ENCODE measurements at regions not wholly inside any gene's neighbourhood (a gene's known extent, or its start where the extent isn't known, plus 50 kb on each side); places are given as distances from the start of the nearest gene placed in this dataset.

- 86 to 90% methylated on average over 2 to 6 of the region's 6 CpGs for WGBS, 2 experiments (ENCODE audit: insufficient coverage in 1 of 2, insufficient read length in 1 of 2)
Observed at GRCh38 chr3:43949594-43949993, 258.9 kb downstream of the ABHD5 start.

GRCh38 chr3:43950775-43951174 lies 260.0 kb downstream of the ABHD5 start:
- Histone ChIP-seq H3K36me3 (ENCODE audit: control insufficient read depth, insufficient read depth, low read length) (no peaks in the 10 kb centered on the region), H3K9ac (ENCODE audit: extremely low read depth, low read length, poor library complexity, severe bottlenecking) (no peak overlapping the region), H3K27ac (ENCODE audit: low read depth, low read length) (no peak overlapping the region), H3K4me3 (ENCODE audit: low read length) (no peak overlapping the region), H3K4me1 (ENCODE audit: control insufficient read depth, insufficient read depth, low read length) (no peaks in the 10 kb centered on the region), H3K27me3 (ENCODE audit: control insufficient read depth, insufficient read depth, low read length, poor library complexity, severe bottlenecking) (peaks cover 9% of the 10 kb centered on the region), H3K9me3 (ENCODE audit: control insufficient read depth, low read length) (no peaks in the 10 kb centered on the region)
- Mint-ChIP-seq H3K9me3 (no peaks in the 10 kb centered on the region), H3K4me1 (no peaks in the 10 kb centered on the region), H3K27me3 (ENCODE audit: insufficient read depth) (peaks cover 17% of the 10 kb centered on the region), H3K4me3 (no peak overlapping the region), H3K27ac (no peak overlapping the region), H3K36me3 (ENCODE audit: low read depth) (no peaks in the 10 kb centered on the region)
- 89 to 93% methylated on average over 3 to 4 of the region's 4 CpGs for WGBS, 2 experiments (ENCODE audit: insufficient coverage in 1 of 2, insufficient read length in 1 of 2)
- no peak for DNase-seq
- TF ChIP-seq, protein P1, sequence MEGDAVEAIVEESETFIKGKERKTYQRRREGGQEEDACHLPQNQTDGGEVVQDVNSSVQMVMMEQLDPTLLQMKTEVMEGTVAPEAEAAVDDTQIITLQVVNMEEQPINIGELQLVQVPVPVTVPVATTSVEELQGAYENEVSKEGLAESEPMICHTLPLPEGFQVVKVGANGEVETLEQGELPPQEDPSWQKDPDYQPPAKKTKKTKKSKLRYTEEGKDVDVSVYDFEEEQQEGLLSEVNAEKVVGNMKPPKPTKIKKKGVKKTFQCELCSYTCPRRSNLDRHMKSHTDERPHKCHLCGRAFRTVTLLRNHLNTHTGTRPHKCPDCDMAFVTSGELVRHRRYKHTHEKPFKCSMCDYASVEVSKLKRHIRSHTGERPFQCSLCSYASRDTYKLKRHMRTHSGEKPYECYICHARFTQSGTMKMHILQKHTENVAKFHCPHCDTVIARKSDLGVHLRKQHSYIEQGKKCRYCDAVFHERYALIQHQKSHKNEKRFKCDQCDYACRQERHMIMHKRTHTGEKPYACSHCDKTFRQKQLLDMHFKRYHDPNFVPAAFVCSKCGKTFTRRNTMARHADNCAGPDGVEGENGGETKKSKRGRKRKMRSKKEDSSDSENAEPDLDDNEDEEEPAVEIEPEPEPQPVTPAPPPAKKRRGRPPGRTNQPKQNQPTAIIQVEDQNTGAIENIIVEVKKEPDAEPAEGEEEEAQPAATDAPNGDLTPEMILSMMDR (conservative IDR thresholded peaks at IDR 0.05), result no peak

More at GRCh38 chr3:43949594-43949993, 258.9 kb downstream of the ABHD5 start:
- H3K9ac ChIP-seq (ENCODE audit: extremely low read depth, low read length, poor library complexity, severe bottlenecking), result no peak overlapping the region
- Mint-ChIP-seq H3K4me3 (no peak overlapping the region), H3K36me3 (ENCODE audit: low read depth) (no peaks in the 10 kb centered on the region), H3K4me1 (no peaks in the 10 kb centered on the region), H3K27me3 (ENCODE audit: insufficient read depth) (peaks cover 10% of the 10 kb centered on the region), H3K27ac (no peak overlapping the region), H3K9me3 (peaks cover 3% of the 10 kb centered on the region)
- no peaks in the 10 kb centered on the region for H3K36me3 ChIP-seq (ENCODE audit: control insufficient read depth, insufficient read depth, low read length)
- no peak overlapping the region for H3K27ac ChIP-seq (ENCODE audit: low read depth, low read length)
- TF ChIP-seq, protein P1 (conservative IDR thresholded peaks at IDR 0.05), result no peak
- H3K4me1 ChIP-seq (ENCODE audit: control insufficient read depth, insufficient read depth, low read length), result no peaks in the 10 kb centered on the region
- H3K4me3 ChIP-seq (ENCODE audit: low read length), result no peak overlapping the region
- no peak for DNase-seq
- no peaks in the 10 kb centered on the region for H3K27me3 ChIP-seq (ENCODE audit: control insufficient read depth, insufficient read depth, low read length, poor library complexity, severe bottlenecking)
- no peaks in the 10 kb centered on the region for H3K9me3 ChIP-seq (ENCODE audit: control insufficient read depth, low read length)

DNA sequence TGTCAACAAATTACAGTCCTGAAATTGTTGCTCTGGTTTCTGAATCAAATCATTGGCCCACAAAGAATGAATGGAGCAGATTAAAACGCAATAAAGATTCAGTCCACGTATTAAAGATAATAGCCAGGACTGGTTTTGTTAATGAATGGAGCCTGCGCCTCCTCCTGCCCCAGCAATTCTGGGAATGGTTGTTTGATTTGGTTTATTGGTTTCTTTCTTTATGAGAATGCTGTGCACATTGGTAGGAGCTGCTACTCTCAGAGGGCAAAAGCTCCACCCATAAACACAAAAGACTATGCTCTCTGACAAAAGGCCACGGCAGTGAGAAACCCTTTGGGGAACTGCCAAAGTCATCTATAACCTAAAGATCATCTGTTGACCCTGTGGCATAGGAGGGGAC lies 261.1 kb downstream of the ABHD5 start:
- H3K27ac Mint-ChIP-seq, result no peak overlapping the region
- WGBS, 2 experiments (ENCODE audit: insufficient coverage in 1 of 2, insufficient read length in 1 of 2), result 90 to 95% methylated on average over 4 of the region's 4 CpGs
- no peak for DNase-seq
- H3K36me3 Mint-ChIP-seq (ENCODE audit: low read depth), result no peaks in the 10 kb centered on the region
- no peaks in the 10 kb centered on the region for H3K36me3 ChIP-seq (ENCODE audit: control insufficient read depth, insufficient read depth, low read length)
- H3K9me3 ChIP-seq (ENCODE audit: control insufficient read depth, low read length), result no peaks in the 10 kb centered on the region
- no peak overlapping the region for H3K9ac ChIP-seq (ENCODE audit: extremely low read depth, low read length, poor library complexity, severe bottlenecking)
- H3K27me3 ChIP-seq (ENCODE audit: control insufficient read depth, insufficient read depth, low read length, poor library complexity, severe bottlenecking), result peaks cover 12% of the 10 kb centered on the region
- no peak overlapping the region for H3K4me3 ChIP-seq (ENCODE audit: low read length)
- no peak overlapping the region for H3K27ac ChIP-seq (ENCODE audit: low read depth, low read length)
- peaks cover 2% of the 10 kb centered on the region for H3K4me1 Mint-ChIP-seq
- no peaks in the 10 kb centered on the region for H3K9me3 Mint-ChIP-seq
- H3K4me3 Mint-ChIP-seq, result no peak overlapping the region
- H3K4me1 ChIP-seq (ENCODE audit: control insufficient read depth, insufficient read depth, low read length), result no peaks in the 10 kb centered on the region
- peaks cover 17% of the 10 kb centered on the region for H3K27me3 Mint-ChIP-seq (ENCODE audit: insufficient read depth)
- TF ChIP-seq, protein P1 (conservative IDR thresholded peaks at IDR 0.05), result no peak
